ENCODE measurements at regions not wholly inside any gene's neighbourhood (a gene's known extent, or its start where the extent isn't known, plus 50 kb on each side); places are given as distances from the start of the nearest gene placed in this dataset.
"Not testable (repeated sequence)": the region's sequence is repeated elsewhere in the genome, so short reads cannot be mapped to it uniquely, and the experiment has no call there.

- H3K4me1 ChIP-seq (ENCODE audit: insufficient read depth, low read length): 0 out of 2 replicates have a peak, but pooled peaks cover 5% of the 10 kb centered on the region
- 93% methylated on average over 2 of the region's 2 CpGs for WGBS
- H3K36me3 ChIP-seq (ENCODE audit: insufficient read depth, low read length): no peaks in the 10 kb centered on the region
- no peak overlapping the region for H3K4me3 ChIP-seq (ENCODE audit: low read length)
- H3K27me3 ChIP-seq (ENCODE audit: insufficient read depth, low read length): no peaks in the 10 kb centered on the region
- H3K9ac ChIP-seq (ENCODE audit: low read depth, low read length): no peak overlapping the region
- H3K9me3 ChIP-seq (ENCODE audit: insufficient read depth, low read depth, low read length): no peaks in the 10 kb centered on the region
- no peak overlapping the region for H3K27ac ChIP-seq (ENCODE audit: low read depth, low read length)
Observed at GRCh38 chr5:56386046-56386445, 152.9 kb upstream of the ANKRD55 start.

GRCh38 chr5:56384186-56384585, 151.1 kb upstream of the ANKRD55 start:
- H3K4me3 ChIP-seq (ENCODE audit: low read length): no peak overlapping the region
- H3K9ac ChIP-seq (ENCODE audit: low read depth, low read length): no peak overlapping the region
- no peaks in the 10 kb centered on the region for H3K27me3 ChIP-seq (ENCODE audit: insufficient read depth, low read length)
- no peaks in the 10 kb centered on the region for H3K9me3 ChIP-seq (ENCODE audit: insufficient read depth, low read depth, low read length)
- no peak overlapping the region for H3K27ac ChIP-seq (ENCODE audit: low read depth, low read length)
- 88% methylated on average over 12 of the region's 12 CpGs for WGBS
- H3K36me3 ChIP-seq (ENCODE audit: insufficient read depth, low read length): no peaks in the 10 kb centered on the region
- 0 out of 2 replicates have a peak, but pooled peaks cover 5% of the 10 kb centered on the region for H3K4me1 ChIP-seq (ENCODE audit: insufficient read depth, low read length)

GRCh38 chr5:56383761-56384160, 150.6 kb upstream of the ANKRD55 start:
- H3K4me1 ChIP-seq (ENCODE audit: insufficient read depth, low read length): 0 out of 2 replicates have a peak, but pooled peaks cover 5% of the 10 kb centered on the region
- WGBS: 96% methylated on average over 10 of the region's 10 CpGs
- H3K27ac ChIP-seq (ENCODE audit: low read depth, low read length): no peak overlapping the region
- H3K4me3 ChIP-seq (ENCODE audit: low read length): no peak overlapping the region
- H3K9me3 ChIP-seq (ENCODE audit: insufficient read depth, low read depth, low read length): no peaks in the 10 kb centered on the region
- H3K36me3 ChIP-seq (ENCODE audit: insufficient read depth, low read length): no peaks in the 10 kb centered on the region
- H3K27me3 ChIP-seq (ENCODE audit: insufficient read depth, low read length): no peaks in the 10 kb centered on the region
- no peak overlapping the region for H3K9ac ChIP-seq (ENCODE audit: low read depth, low read length)

GRCh38 chr5:56382896-56383295, 149.8 kb upstream of the ANKRD55 start:
- 45% methylated on average over 1 of the region's 1 CpG for WGBS

GRCh38 chr5:56377573-56377972, 144.4 kb upstream of the ANKRD55 start:
- Histone ChIP-seq H3K4me1 (ENCODE audit: insufficient read depth, low read length) (0 out of 2 replicates have a peak, but pooled peaks cover 5% of the 10 kb centered on the region), H3K9ac (ENCODE audit: low read depth, low read length) (no peak overlapping the region), H3K36me3 (ENCODE audit: insufficient read depth, low read length) (no peaks in the 10 kb centered on the region), H3K27me3 (ENCODE audit: insufficient read depth, low read length) (no peaks in the 10 kb centered on the region), H3K4me3 (ENCODE audit: low read length) (no peak overlapping the region), H3K9me3 (ENCODE audit: insufficient read depth, low read depth, low read length) (0 out of 2 replicates have a peak, but pooled peaks cover 9% of the 10 kb centered on the region), H3K27ac (ENCODE audit: low read depth, low read length) (no peak overlapping the region)

More at GRCh38 chr5:56382896-56383295, 149.8 kb upstream of the ANKRD55 start:
- H3K36me3 ChIP-seq (ENCODE audit: insufficient read depth, low read length): no peaks in the 10 kb centered on the region
- H3K9ac ChIP-seq (ENCODE audit: low read depth, low read length): no peak overlapping the region
- H3K27me3 ChIP-seq (ENCODE audit: insufficient read depth, low read length): no peaks in the 10 kb centered on the region
- no peak overlapping the region for H3K27ac ChIP-seq (ENCODE audit: low read depth, low read length)
- 0 out of 2 replicates have a peak, but pooled peaks cover 5% of the 10 kb centered on the region for H3K4me1 ChIP-seq (ENCODE audit: insufficient read depth, low read length)
- no peaks in the 10 kb centered on the region for H3K9me3 ChIP-seq (ENCODE audit: insufficient read depth, low read depth, low read length)
- H3K4me3 ChIP-seq (ENCODE audit: low read length): no peak overlapping the region

- H3K9ac ChIP-seq (ENCODE audit: low read depth, low read length): no peak overlapping the region
- no peak overlapping the region for H3K27ac ChIP-seq (ENCODE audit: low read depth, low read length)
- 0 out of 2 replicates have a peak, but pooled peaks cover 9% of the 10 kb centered on the region for H3K9me3 ChIP-seq (ENCODE audit: insufficient read depth, low read depth, low read length)
- H3K27me3 ChIP-seq (ENCODE audit: insufficient read depth, low read length): no peaks in the 10 kb centered on the region
- WGBS: 98% methylated on average over 2 of the region's 2 CpGs
- no peak overlapping the region for H3K4me3 ChIP-seq (ENCODE audit: low read length)
- H3K36me3 ChIP-seq (ENCODE audit: insufficient read depth, low read length): no peaks in the 10 kb centered on the region
- no peaks in the 10 kb centered on the region for H3K4me1 ChIP-seq (ENCODE audit: insufficient read depth, low read length)
Observed at GRCh38 chr5:56376128-56376527, 143.0 kb upstream of the ANKRD55 start.

- Histone ChIP-seq H3K9ac (ENCODE audit: low read depth, low read length) (no peak overlapping the region), H3K9me3 (ENCODE audit: insufficient read depth, low read depth, low read length) (0 out of 2 replicates have a peak, but pooled peaks cover 9% of the 10 kb centered on the region), H3K27ac (ENCODE audit: low read depth, low read length) (no peak overlapping the region), H3K27me3 (ENCODE audit: insufficient read depth, low read length) (no peaks in the 10 kb centered on the region), H3K4me3 (ENCODE audit: low read length) (no peak overlapping the region), H3K36me3 (ENCODE audit: insufficient read depth, low read length) (no peaks in the 10 kb centered on the region), H3K4me1 (ENCODE audit: insufficient read depth, low read length) (no peaks in the 10 kb centered on the region)
- 95% methylated on average over 5 of the region's 5 CpGs for WGBS
Observed at GRCh38 chr5:56375011-56375410, 141.9 kb upstream of the ANKRD55 start.

- not testable (repeated sequence) for H3K36me3 ChIP-seq (ENCODE audit: insufficient read depth, low read length); H3K4me1 ChIP-seq (ENCODE audit: insufficient read depth, low read length); H3K27me3 ChIP-seq (ENCODE audit: insufficient read depth, low read length); H3K4me3 ChIP-seq (ENCODE audit: low read length); H3K9me3 ChIP-seq (ENCODE audit: insufficient read depth, low read depth, low read length); H3K27ac ChIP-seq (ENCODE audit: low read depth, low read length); H3K9ac ChIP-seq (ENCODE audit: low read depth, low read length)
- 91% methylated on average over 31 of the region's 31 CpGs for WGBS
Observed at GRCh38 chr5:56372491-56372890, 139.4 kb upstream of the ANKRD55 start.

- H3K4me3 ChIP-seq (ENCODE audit: low read length): no peak overlapping the region
- H3K36me3 ChIP-seq (ENCODE audit: insufficient read depth, low read length): no peaks in the 10 kb centered on the region
- no peak overlapping the region for H3K27ac ChIP-seq (ENCODE audit: low read depth, low read length)
- no peaks in the 10 kb centered on the region for H3K27me3 ChIP-seq (ENCODE audit: insufficient read depth, low read length)
- no peaks in the 10 kb centered on the region for H3K4me1 ChIP-seq (ENCODE audit: insufficient read depth, low read length)
- no peak overlapping the region for H3K9ac ChIP-seq (ENCODE audit: low read depth, low read length)
- 97% methylated on average over 3 of the region's 3 CpGs for WGBS
- 0 out of 2 replicates have a peak, but pooled peaks cover 5% of the 10 kb centered on the region for H3K9me3 ChIP-seq (ENCODE audit: insufficient read depth, low read depth, low read length)
Observed at GRCh38 chr5:56369361-56369811, 136.3 kb upstream of the ANKRD55 start.

- Histone ChIP-seq H3K4me3 (ENCODE audit: low read length) (no peak overlapping the region), H3K4me1 (ENCODE audit: insufficient read depth, low read length) (no peaks in the 10 kb centered on the region), H3K9ac (ENCODE audit: low read depth, low read length) (no peak overlapping the region), H3K27me3 (ENCODE audit: insufficient read depth, low read length) (no peaks in the 10 kb centered on the region), H3K36me3 (ENCODE audit: insufficient read depth, low read length) (no peaks in the 10 kb centered on the region), H3K27ac (ENCODE audit: low read depth, low read length) (no peak overlapping the region), H3K9me3 (ENCODE audit: insufficient read depth, low read depth, low read length) (no peaks in the 10 kb centered on the region)
- 95% methylated on average over 2 of the region's 2 CpGs for WGBS
Observed at GRCh38 chr5:56367748-56368147, 134.6 kb upstream of the ANKRD55 start.

GRCh38 chr5:56366986-56367385, 133.9 kb upstream of the ANKRD55 start:
- no peaks in the 10 kb centered on the region for H3K27me3 ChIP-seq (ENCODE audit: insufficient read depth, low read length)
- H3K4me3 ChIP-seq (ENCODE audit: low read length): no peak overlapping the region
- no peak overlapping the region for H3K27ac ChIP-seq (ENCODE audit: low read depth, low read length)
- WGBS: no CpG with 5 or more reads among the region's 1 CpG
- no peaks in the 10 kb centered on the region for H3K9me3 ChIP-seq (ENCODE audit: insufficient read depth, low read depth, low read length)
- no peaks in the 10 kb centered on the region for H3K4me1 ChIP-seq (ENCODE audit: insufficient read depth, low read length)
- H3K36me3 ChIP-seq (ENCODE audit: insufficient read depth, low read length): no peaks in the 10 kb centered on the region
- H3K9ac ChIP-seq (ENCODE audit: low read depth, low read length): no peak overlapping the region

GRCh38 chr5:56361398-56361797, 128.3 kb upstream of the ANKRD55 start:
- Histone ChIP-seq H3K27me3 (ENCODE audit: insufficient read depth, low read length) (no peaks in the 10 kb centered on the region), H3K9me3 (ENCODE audit: insufficient read depth, low read depth, low read length) (no peaks in the 10 kb centered on the region), H3K9ac (ENCODE audit: low read depth, low read length) (no peak overlapping the region), H3K36me3 (ENCODE audit: insufficient read depth, low read length) (no peaks in the 10 kb centered on the region), H3K27ac (ENCODE audit: low read depth, low read length) (no peak overlapping the region), H3K4me3 (ENCODE audit: low read length) (no peak overlapping the region), H3K4me1 (ENCODE audit: insufficient read depth, low read length) (peaks cover 10% of the 10 kb centered on the region; the same call in 1 of the 2 replicates)
- WGBS: 95% methylated on average over 1 of the region's 2 CpGs

Measured in HUES64 (cell line).